ENCODE measurements at regions not wholly inside any gene's neighbourhood (a gene's known extent, or its start where the extent isn't known, plus 50 kb on each side); places are given as distances from the start of the nearest gene placed in this dataset.
"Not testable (repeated sequence)": the region's sequence is repeated elsewhere in the genome, so short reads cannot be mapped to it uniquely, and the experiment has no call there.

- DNase-seq, result no peak
Observed at GRCh38 chr3:6242104-6242503, 618.8 kb upstream of the GRM7 start.

DNA sequence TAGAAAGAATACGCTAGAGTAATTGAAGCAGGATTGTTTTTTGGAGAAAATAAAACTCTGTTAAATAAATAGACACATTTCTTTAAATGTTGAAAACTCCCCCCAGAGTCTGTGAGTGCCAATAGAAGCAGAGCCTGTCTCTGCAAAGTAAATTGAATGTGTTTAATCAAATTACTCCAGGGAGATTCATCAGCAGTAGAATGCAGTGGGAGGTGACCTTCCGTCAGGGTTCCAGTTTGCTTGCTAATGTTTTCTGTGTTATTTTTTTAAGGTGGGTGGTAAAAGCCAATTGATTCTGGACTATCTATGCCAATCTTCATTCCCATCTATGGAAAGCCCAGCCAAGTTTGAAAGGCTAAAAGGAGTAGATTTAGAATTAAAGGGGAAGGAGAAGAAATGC is 612.4 kb upstream of the GRM7 start:
- no peak for DNase-seq

DNA sequence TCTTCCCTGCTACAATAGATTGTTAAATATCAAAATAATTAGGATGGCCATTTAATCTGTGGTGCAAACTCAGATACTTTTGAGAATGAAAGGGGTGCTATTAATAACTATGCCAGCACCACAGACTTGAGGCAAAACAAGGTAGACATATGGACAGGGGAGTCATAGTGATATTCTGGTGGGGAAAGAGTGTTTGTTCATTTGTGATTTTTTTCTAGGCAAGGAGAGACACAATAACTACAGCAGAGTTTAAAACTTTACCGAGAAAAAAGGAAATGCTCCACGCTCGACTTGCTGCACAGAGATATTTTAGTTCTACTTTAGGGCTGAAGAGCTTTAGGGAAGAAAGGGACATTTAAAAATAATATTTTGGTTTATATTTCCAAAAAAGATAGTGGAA is 611.2 kb upstream of the GRM7 start:
- DNase-seq, result no peak

DNA sequence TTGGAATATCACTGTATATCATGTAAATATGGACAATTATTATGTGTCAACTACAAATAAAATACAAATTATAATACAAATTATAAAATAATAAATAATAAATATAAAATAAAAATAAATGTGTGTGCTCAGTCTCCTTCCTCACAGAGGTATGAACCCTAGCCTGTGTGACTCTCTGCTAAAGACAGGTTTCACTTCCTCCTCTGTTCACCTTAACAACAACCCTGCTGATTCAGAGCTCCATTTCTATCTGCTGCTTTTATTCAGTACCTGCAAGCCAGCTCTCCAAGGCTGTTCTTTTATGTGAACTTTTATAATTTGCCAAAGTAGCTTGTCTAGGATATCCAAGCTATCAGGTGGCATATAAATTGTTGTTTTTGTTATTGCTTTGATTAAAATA is 610.7 kb upstream of the GRM7 start:
- no peak for DNase-seq

DNA sequence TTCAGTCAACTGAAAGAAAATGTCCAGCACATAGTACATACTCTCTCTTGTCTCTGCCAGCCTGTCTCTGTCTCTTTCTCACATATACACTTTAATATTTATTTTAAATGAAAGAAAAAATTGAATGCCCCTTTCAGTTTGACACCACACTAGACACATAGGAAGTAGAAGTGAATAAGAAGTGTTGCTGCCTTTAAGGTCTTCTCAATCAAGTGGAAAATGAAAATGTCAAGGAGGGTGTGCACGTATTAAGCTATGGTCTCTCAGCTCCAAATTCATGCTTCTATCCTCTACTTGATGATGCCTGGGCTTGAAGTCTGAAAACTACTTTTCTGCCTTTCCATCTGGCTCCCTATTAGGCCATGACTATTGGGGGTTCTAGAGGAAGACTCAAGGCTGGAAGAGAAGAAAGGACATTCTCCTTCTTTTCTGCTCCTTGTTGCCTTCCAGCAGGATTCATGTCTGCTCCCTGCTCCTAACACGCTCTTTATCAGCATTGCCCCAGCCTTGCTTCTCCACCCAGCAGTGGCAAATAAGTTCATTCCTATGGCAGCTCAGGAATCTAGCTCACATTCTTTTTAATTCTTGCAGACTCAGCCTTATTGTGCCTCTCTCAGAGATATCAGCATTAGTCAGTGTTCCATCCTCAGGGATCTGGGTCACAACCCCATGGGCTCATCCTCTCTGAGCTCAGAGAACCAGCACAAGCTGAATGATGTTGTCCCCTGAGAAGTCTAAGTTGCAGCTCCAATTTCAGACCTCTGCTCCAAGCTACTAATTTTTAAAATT is 609.1 kb upstream of the GRM7 start:
- DNase-seq, result no peak

GRCh38 chr3:6254490-6254889 is 606.4 kb upstream of the GRM7 start:
- DNase-seq, result no peak

DNA sequence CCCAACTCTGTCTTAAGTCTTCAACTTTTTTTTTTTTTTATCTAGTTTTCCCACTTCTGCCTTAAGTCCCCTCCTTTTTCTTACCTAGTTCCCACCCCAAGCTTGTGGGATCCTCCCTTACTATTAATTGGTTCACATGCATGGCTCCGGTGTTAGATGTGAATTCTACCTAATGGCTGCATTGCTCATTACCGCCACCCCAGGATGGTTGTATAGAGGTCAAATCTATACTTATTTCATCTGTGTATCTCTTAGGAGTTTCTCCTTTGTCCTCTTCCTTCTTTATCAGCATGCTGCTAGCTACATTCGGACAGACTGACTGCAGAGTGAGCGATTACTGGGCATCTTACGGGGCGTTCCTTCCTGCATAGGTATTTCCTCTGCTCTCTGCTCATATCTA is 605.7 kb upstream of the GRM7 start:
- DNase-seq, result no peak

- DNase-seq, result no peak
Observed at GRCh38 chr3:6260551-6261191, 600.2 kb upstream of the GRM7 start.

GRCh38 chr3:6262010-6262409 is 598.9 kb upstream of the GRM7 start:
- no peak for DNase-seq

GRCh38 chr3:6264036-6264435 is 596.9 kb upstream of the GRM7 start:
- no peak for DNase-seq

- no peak for DNase-seq
Observed at GRCh38 chr3:6264906-6265305, 596.0 kb upstream of the GRM7 start.

GRCh38 chr3:6266135-6266534 is 594.8 kb upstream of the GRM7 start:
- no peak for DNase-seq

- DNase-seq, result no peak
Observed at GRCh38 chr3:6273878-6274277, 587.0 kb upstream of the GRM7 start.

DNA sequence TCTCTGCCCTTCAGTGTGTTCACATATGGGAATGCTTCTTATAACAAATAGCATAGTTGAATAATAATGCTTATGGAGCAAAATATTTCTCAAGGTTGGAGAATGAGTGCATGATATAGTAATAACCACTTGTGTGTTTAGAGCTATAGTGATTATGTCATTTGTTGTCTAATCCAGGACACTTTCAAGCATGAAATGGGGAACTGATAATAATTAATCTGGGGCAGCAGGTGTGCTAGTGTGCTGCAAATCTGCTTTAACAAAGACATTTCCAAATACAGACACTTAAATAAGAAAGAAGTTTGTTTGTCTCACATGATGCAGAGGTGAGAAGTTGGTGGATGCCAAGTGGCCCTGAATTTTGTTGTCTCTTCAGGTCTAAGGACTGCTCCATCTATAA is 579.3 kb upstream of the GRM7 start:
- DNase-seq, result no peak

GRCh38 chr3:6282918-6283317 is 578.0 kb upstream of the GRM7 start:
- no peak for DNase-seq

DNA sequence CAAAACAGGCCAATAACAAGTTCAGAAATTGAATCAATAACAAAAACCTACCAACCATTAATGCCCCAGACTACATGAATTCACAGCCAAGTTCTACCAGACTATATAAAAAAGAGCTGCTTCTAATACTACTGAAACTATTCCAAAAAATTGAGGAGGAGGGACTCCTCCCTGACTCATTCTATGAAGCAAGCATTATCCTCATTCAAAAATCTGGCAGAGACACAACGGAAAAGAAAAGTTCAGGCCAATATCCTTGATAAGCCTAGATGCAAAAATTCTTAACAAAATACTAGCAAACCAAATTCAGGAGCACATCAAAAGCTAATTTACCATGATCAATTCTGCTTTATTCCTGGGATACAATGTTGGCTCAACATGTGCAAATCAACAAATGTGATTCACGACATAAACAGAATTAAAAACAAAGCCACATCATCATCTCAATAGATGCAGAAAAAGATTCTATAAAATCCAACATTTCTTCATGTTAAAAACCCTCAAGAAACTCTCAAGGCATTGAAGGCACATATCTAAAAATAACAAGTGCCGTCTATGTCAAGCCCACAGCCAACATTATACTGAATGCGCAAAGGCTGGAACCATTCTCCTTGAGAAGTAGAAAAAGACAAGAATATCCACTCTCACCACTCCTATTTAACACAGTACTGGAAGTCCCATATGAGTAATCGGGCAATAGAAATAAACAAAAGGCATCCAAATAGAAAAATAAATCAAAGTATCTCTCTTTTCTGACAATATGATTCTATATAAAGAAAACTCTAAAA is 573.6 kb upstream of the GRM7 start:
- no peak for DNase-seq

GRCh38 chr3:6301626-6302025 is 559.3 kb upstream of the GRM7 start:
- no peak for DNase-seq

DNA sequence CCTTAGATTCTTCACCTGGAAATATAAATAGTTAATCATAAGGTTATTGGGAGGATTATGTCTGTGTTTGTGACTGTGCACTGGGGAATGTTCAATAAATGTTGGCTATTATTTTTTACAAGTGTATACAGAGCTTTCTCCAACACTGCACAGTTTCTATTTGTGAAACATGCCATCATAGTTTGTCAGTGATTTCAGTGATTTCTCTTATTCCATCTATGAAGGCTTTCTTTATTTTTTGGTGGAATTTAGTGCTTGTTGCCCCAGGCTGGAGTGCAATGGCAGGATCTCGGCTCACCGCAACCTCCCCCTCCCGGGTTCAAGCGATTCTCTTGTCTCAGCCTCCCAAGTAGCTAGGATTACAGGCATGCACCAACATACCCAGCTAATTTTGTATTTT is 545.0 kb upstream of the GRM7 start:
- DNase-seq, result no peak

DNA sequence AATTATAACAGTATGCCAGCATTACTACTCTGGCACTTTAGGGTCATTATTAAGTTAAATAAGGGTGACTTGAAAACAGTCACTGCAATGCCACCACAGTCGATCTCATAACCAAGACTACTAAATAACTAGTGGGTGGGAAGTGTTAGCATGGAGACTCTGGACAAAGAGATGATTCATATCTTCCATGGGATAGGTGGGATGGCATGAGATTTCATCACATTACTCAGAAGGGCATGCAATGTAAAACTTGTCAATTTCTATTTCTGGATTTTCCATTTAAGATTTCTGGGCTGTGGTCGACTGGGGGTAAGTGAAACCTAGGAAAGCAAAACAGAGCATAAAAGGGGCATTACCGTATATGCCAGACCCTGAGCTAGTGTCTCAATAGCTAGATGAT is 538.9 kb upstream of the GRM7 start:
- DNase-seq, result no peak

DNA sequence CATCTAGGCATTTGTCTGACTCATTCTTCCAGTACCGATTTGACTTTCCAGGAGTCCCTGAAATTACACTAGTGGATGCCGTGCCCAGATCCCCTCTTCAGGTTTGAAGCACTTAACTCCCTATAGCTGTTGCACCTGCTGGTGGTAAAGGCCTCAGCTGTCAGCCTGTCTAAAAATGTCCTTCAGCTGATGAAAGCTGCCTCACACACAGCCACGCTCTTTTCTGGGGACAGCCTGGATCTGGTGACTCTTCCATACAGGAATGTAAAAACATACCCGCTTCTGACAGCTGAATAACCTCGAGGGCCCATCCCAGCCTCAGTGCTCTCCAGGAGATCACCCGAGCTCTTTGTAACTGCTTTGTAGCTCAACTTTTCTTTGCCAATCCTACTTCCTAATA is 534.1 kb upstream of the GRM7 start:
- DNase-seq, result no peak

DNA sequence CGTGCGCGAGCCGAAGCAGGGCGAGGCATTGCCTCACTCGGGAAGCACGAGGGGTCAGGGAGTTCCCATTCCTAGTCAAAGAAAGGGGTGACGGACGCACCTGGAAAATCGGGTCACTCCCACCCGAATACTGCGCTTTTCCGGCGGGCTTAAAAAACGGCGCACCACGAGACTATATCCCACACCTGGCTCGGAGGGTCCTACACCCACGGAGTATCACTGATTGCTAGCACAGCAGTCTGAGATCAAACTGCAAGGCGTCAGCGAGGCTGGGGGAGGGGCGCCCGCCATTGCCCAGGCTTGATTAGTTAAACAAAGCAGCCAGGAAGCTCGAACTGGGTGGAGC is 520.0 kb upstream of the GRM7 start:
- not testable (repeated sequence) for DNase-seq

DNA sequence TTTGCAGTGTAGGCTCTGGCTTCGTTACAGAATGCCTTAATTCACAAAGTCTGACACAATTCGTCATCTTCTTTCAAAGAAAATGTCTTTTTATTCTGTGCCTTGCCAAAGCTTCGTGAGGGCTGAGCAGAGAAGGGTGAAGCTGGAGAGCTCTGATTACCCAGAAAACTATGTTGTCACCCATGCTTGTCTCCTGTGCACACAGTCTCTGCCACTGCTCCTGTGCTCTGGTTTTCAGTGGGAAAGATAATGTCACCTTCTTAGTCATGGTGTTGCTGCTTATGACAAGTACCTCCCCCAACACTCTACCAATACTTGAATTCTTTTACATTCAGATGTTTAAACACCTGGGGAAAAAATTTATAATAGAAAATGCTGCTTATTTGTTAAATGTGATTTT is 509.2 kb upstream of the GRM7 start:
- DNase-seq, result no peak

- no peak for DNase-seq
Observed at GRCh38 chr3:6354653-6355052, 506.3 kb upstream of the GRM7 start.

DNA sequence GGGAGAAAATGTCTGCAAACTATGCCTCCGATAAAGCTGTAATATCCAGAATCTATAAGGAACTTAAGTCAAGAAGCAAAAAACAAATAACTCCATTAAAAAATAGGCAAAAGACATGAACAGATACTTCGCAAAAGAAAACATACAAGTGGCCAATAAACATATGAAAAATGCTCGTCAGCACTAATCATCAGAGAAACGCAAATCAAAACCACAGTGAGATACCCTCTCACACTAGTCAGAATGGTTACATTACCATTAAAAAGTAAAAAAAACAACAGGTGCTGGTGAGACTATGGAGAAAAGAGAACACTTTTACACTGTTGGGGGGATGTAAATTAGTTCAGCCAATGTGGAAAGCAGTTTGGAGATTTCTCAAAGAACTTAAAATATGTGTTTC is 498.5 kb upstream of the GRM7 start:
- DNase-seq, result no peak
